ENCODE measurements at regions not wholly inside any gene's neighbourhood (a gene's known extent, or its start where the extent isn't known, plus 50 kb on each side); places are given as distances from the start of the nearest gene placed in this dataset.

- TF ChIP-seq USF1 (CRISPR knock-in tag; IDR thresholded peaks at IDR 0.05) (no peak), ZNF423 (CRISPR knock-in tag; IDR thresholded peaks at IDR 0.05) (no peak), ZNF416 (CRISPR knock-in tag; IDR thresholded peaks at IDR 0.05) (no peak), ERG (CRISPR knock-in tag; IDR thresholded peaks at IDR 0.05) (no peak), NR1H2 (CRISPR knock-in tag; IDR thresholded peaks at IDR 0.05) (no peak), ZNF281 (CRISPR knock-in tag; IDR thresholded peaks at IDR 0.05) (no peak), CTCF (IDR thresholded peaks at IDR 0.05) (no peak), ZNF121 (CRISPR knock-in tag; IDR thresholded peaks at IDR 0.05) (no peak), SOX15 (CRISPR knock-in tag; IDR thresholded peaks at IDR 0.05) (no peak), FOXP1 (CRISPR knock-in tag; IDR thresholded peaks at IDR 0.05; ENCODE audit: borderline replicate concordance) (no peak), KAT7 (CRISPR knock-in tag; IDR thresholded peaks at IDR 0.05; ENCODE audit: borderline replicate concordance) (no peak), PRRX2 (CRISPR knock-in tag; IDR thresholded peaks at IDR 0.05) (no peak), HMGA2 (CRISPR knock-in tag; IDR thresholded peaks at IDR 0.05) (no peak)
Measured at GRCh38 chr20:11607047-11607446, 310.6 kb upstream of the BTBD3 start (continued).

- H3K4me1 Mint-ChIP-seq = no peaks in the 10 kb centered on the region
- ChIA-PET CTCF (no interaction called here), POLR2A (no interaction called here)
- no peak overlapping the region for H3K27ac Mint-ChIP-seq
- no peak overlapping the region for H3K4me3 Mint-ChIP-seq
- ATAC-seq (no peak), DNase-seq (ENCODE audit: low spot score) (no peak)
- H3K27me3 Mint-ChIP-seq (ENCODE audit: low read depth) = no peaks in the 10 kb centered on the region; the same call in 1 of the 2 replicates
- no peaks in the 10 kb centered on the region for H3K36me3 Mint-ChIP-seq
- H3K9me3 Mint-ChIP-seq = peaks cover 8% of the 10 kb centered on the region; the same call in 1 of the 2 replicates
- no peak for TF ChIP-seq NFYB (CRISPR knock-in tag; conservative IDR thresholded peaks at IDR 0.05; ENCODE audit: low read depth)
- TF ChIP-seq GTF2I (CRISPR knock-in tag; conservative IDR thresholded peaks at IDR 0.05) = no peak
- TF ChIP-seq AR (CRISPR knock-in tag; IDR thresholded peaks at IDR 0.05) = no peak
- TF ChIP-seq ZSCAN18 (CRISPR knock-in tag; IDR thresholded peaks at IDR 0.05) = no peak
- no peak for TF ChIP-seq GRHL2 (CRISPR knock-in tag; IDR thresholded peaks at IDR 0.05; ENCODE audit: insufficient replicate concordance, severe bottlenecking)
- TF ChIP-seq E2F1 (CRISPR knock-in tag; IDR thresholded peaks at IDR 0.05) = no peak
- TF ChIP-seq SMAD3 (CRISPR knock-in tag; IDR thresholded peaks at IDR 0.05; ENCODE audit: borderline replicate concordance) = no peak
Measured at GRCh38 chr20:11608736-11609135, 309.0 kb upstream of the BTBD3 start.
